Stimulated activated CD8-positive, alpha-beta memory T cell treated with anti-CD3 and anti-CD28 coated beads, Interleukin-12 subunit alpha, Interleukin-12 subunit beta, amount 100 ng/mL, for 1 hour (primary cell): ENCODE measurements at regions not wholly inside any gene's neighbourhood (a gene's known extent, or its start where the extent isn't known, plus 50 kb on each side); places are given as distances from the start of the nearest gene placed in this dataset.

ENCODE experiments used
- DNase-seq: peaks from one replicate; pipeline ENCODE4 v3.0.0-alpha.2; 2020; ENCODE audit warnings: low read depth

- DNase-seq = no peak
Observed at GRCh38 chr13:39938596-39938995, 283.1 kb downstream of the COG6 start.

GRCh38 chr13:39941236-39941635, 285.8 kb downstream of the COG6 start:
- DNase-seq = no peak

GRCh38 chr13:39941911-39942551, 286.6 kb downstream of the COG6 start:
- no peak for DNase-seq

- DNase-seq = peak; percentile 60
Observed at GRCh38 chr13:39942552-39943273, 287.3 kb downstream of the COG6 start.

- DNase-seq = no peak
Observed at GRCh38 chr13:39943711-39944110, 288.2 kb downstream of the COG6 start.

GRCh38 chr13:39945226-39945625, 289.8 kb downstream of the COG6 start:
- DNase-seq = no peak

- DNase-seq = no peak
Observed at GRCh38 chr13:39946769-39947168, 291.3 kb downstream of the COG6 start.

GRCh38 chr13:39951301-39951700, 295.8 kb downstream of the COG6 start:
- no peak for DNase-seq

GRCh38 chr13:39952249-39953233, 297.1 kb downstream of the COG6 start:
- no peak for DNase-seq

GRCh38 chr13:39954476-39954875, 299.0 kb downstream of the COG6 start:
- no peak for DNase-seq

- no peak for DNase-seq
Observed at GRCh38 chr13:39955560-39955959, 300.1 kb downstream of the COG6 start.

GRCh38 chr13:39956036-39956435, 300.6 kb downstream of the COG6 start:
- DNase-seq = peak; percentile 8

GRCh38 chr13:39957868-39958677, 302.6 kb downstream of the COG6 start:
- no peak for DNase-seq

GRCh38 chr13:39959497-39960144, 304.2 kb downstream of the COG6 start:
- DNase-seq = no peak

GRCh38 chr13:39960191-39960590, 304.7 kb downstream of the COG6 start:
- no peak for DNase-seq

GRCh38 chr13:39961036-39961435, 305.6 kb downstream of the COG6 start:
- DNase-seq = no peak

GRCh38 chr13:39963612-39964011, 308.1 kb downstream of the COG6 start:
- DNase-seq = no peak

- no peak for DNase-seq
Observed at GRCh38 chr13:39965309-39965708, 309.8 kb downstream of the COG6 start.

- no peak for DNase-seq
Observed at GRCh38 chr13:39967199-39967959, 311.9 kb downstream of the COG6 start.
